Activated CD4-positive, alpha-beta memory T cell treated with anti-CD3 and anti-CD28 coated beads for 36 hours (primary cell): ENCODE measurements at regions not wholly inside any gene's neighbourhood (a gene's known extent, or its start where the extent isn't known, plus 50 kb on each side); places are given as distances from the start of the nearest gene placed in this dataset.
"Not testable (repeated sequence)": the region's sequence is repeated elsewhere in the genome, so short reads cannot be mapped to it uniquely, and the experiment has no call there.

ENCODE experiments used
- CTCF ChIA-PET: fragments of 350-600 bp; sonication (Branson Sonifier 250); formaldehyde crosslinking; loops from one replicate; lab custom pipeline; 2021; ENCODE audit warnings: antibody characterized with exemption, inconsistent platforms; lab: Charles Lee
- POLR2A ChIA-PET: fragments of 350-600 bp; sonication (Branson Sonifier 250); formaldehyde crosslinking; loops from one replicate; lab custom pipeline; 2021; ENCODE audit warnings: antibody characterized with exemption; lab: Charles Lee
- DNase-seq: peaks from one replicate; pipeline ENCODE4 v3.0.0-alpha.2; 2020
- H3K27ac Mint-ChIP-seq: one replicate; pipeline ENCODE4 v1.8.0; 2021; ENCODE audit warnings: mixed read lengths
- H3K27me3 Mint-ChIP-seq: one replicate; pipeline ENCODE4 v1.8.0; 2021; ENCODE audit warnings: mixed read lengths
- H3K36me3 Mint-ChIP-seq: one replicate; pipeline ENCODE4 v1.8.0; 2021; ENCODE audit warnings: mixed read lengths
- H3K4me1 Mint-ChIP-seq: one replicate; pipeline ENCODE4 v1.8.0; 2021; ENCODE audit warnings: low read depth, mixed read lengths
- H3K4me3 Mint-ChIP-seq: one replicate; pipeline ENCODE4 v1.8.0; 2021; ENCODE audit warnings: mild to moderate bottlenecking, mixed read lengths
- H3K9me3 Mint-ChIP-seq: one replicate; pipeline ENCODE4 v1.8.0; 2021; ENCODE audit warnings: mixed read lengths
- intact Hi-C: fragments of 100-400 bp; cut with micrococcal nuclease; formaldehyde crosslinking; loops from one replicate; pipeline ENCODE4 v1.15.1; 2023

- peaks cover 7% of the 10 kb centered on the region for H3K9me3 Mint-ChIP-seq
- DNase-seq: no peak
- H3K27me3 Mint-ChIP-seq: no peaks in the 10 kb centered on the region
- CTCF ChIA-PET: no interaction called here
- H3K27ac Mint-ChIP-seq: no peak overlapping the region
- intact Hi-C loops: no loop called here
- POLR2A ChIA-PET: no interaction called here
- H3K4me3 Mint-ChIP-seq: no peak overlapping the region
- H3K4me1 Mint-ChIP-seq: no peaks in the 10 kb centered on the region
- no peaks in the 10 kb centered on the region for H3K36me3 Mint-ChIP-seq
These were observed 430.8 kb upstream of the C1orf87 start for GRCh38 chr1:60504206-60504840.

- Mint-ChIP-seq H3K36me3 (no peaks in the 10 kb centered on the region), H3K27ac (no peak overlapping the region), H3K4me3 (no peak overlapping the region), H3K9me3 (peaks cover 16% of the 10 kb centered on the region), H3K27me3 (no peaks in the 10 kb centered on the region), H3K4me1 (no peaks in the 10 kb centered on the region)
- ChIA-PET CTCF (no interaction called here), POLR2A (no interaction called here)
- DNase-seq: no peak
- intact Hi-C loops: no loop called here
These were observed 429.8 kb upstream of the C1orf87 start for GRCh38 chr1:60503266-60503925.

GRCh38 chr1:60502506-60502905 is 428.9 kb upstream of the C1orf87 start:
- POLR2A ChIA-PET: no interaction called here
- no peak overlapping the region for H3K27ac Mint-ChIP-seq
- H3K27me3 Mint-ChIP-seq: no peaks in the 10 kb centered on the region
- no peaks in the 10 kb centered on the region for H3K36me3 Mint-ChIP-seq
- DNase-seq: no peak
- H3K9me3 Mint-ChIP-seq: peaks cover 22% of the 10 kb centered on the region
- CTCF ChIA-PET: no interaction called here
- intact Hi-C loops: no loop called here
- no peak overlapping the region for H3K4me3 Mint-ChIP-seq
- H3K4me1 Mint-ChIP-seq: no peaks in the 10 kb centered on the region

- DNase-seq, H3K36me3 Mint-ChIP-seq, POLR2A ChIA-PET, H3K27me3 Mint-ChIP-seq, H3K4me1 Mint-ChIP-seq, intact Hi-C loops, CTCF ChIA-PET, H3K9me3 Mint-ChIP-seq, H3K4me3 Mint-ChIP-seq, H3K27ac Mint-ChIP-seq: not testable (repeated sequence)
These were observed 416.4 kb upstream of the C1orf87 start for GRCh38 chr1:60489916-60490480.

- no peaks in the 10 kb centered on the region for H3K4me1 Mint-ChIP-seq
- no peaks in the 10 kb centered on the region for H3K36me3 Mint-ChIP-seq
- H3K27ac Mint-ChIP-seq: no peak overlapping the region
- no peak for DNase-seq
- intact Hi-C loops: no loop called here
- H3K27me3 Mint-ChIP-seq: no peaks in the 10 kb centered on the region
- H3K9me3 Mint-ChIP-seq: peaks cover 3% of the 10 kb centered on the region
- H3K4me3 Mint-ChIP-seq: no peak overlapping the region
- POLR2A ChIA-PET: no interaction called here
- CTCF ChIA-PET: no interaction called here
These were observed 415.3 kb upstream of the C1orf87 start for GRCh38 chr1:60488847-60489246.

GRCh38 chr1:60487565-60488345 is 414.2 kb upstream of the C1orf87 start:
- Mint-ChIP-seq H3K4me1 (no peaks in the 10 kb centered on the region), H3K4me3 (no peak overlapping the region), H3K27ac (no peak overlapping the region), H3K36me3 (no peaks in the 10 kb centered on the region), H3K9me3 (peaks cover 3% of the 10 kb centered on the region), H3K27me3 (no peaks in the 10 kb centered on the region)
- intact Hi-C loops: no loop called here
- no peak for DNase-seq
- POLR2A ChIA-PET: no interaction called here
- CTCF ChIA-PET: no interaction called here

- DNase-seq: no peak
- ChIA-PET POLR2A (no interaction called here), CTCF (no interaction called here)
- no peaks in the 10 kb centered on the region for H3K27me3 Mint-ChIP-seq
- H3K27ac Mint-ChIP-seq: no peak overlapping the region
- H3K4me1 Mint-ChIP-seq: no peaks in the 10 kb centered on the region
- intact Hi-C loops: no loop called here
- no peak overlapping the region for H3K4me3 Mint-ChIP-seq
- peaks cover under 1% of the 10 kb centered on the region for H3K9me3 Mint-ChIP-seq
- no peaks in the 10 kb centered on the region for H3K36me3 Mint-ChIP-seq
These were observed 409.9 kb upstream of the C1orf87 start for GRCh38 chr1:60483509-60483908.

- no peaks in the 10 kb centered on the region for H3K36me3 Mint-ChIP-seq
- intact Hi-C loops: no loop called here
These were observed 396.7 kb upstream of the C1orf87 start for GRCh38 chr1:60470246-60470645.

GRCh38 chr1:60463786-60464185 is 390.2 kb upstream of the C1orf87 start:
- peaks cover 7% of the 10 kb centered on the region for H3K9me3 Mint-ChIP-seq
- no peak overlapping the region for H3K27ac Mint-ChIP-seq
- no peaks in the 10 kb centered on the region for H3K27me3 Mint-ChIP-seq
- DNase-seq: no peak
- intact Hi-C loops: no loop called here
- CTCF ChIA-PET: no interaction called here
- POLR2A ChIA-PET: no interaction called here
- no peaks in the 10 kb centered on the region for H3K4me1 Mint-ChIP-seq
- no peak overlapping the region for H3K4me3 Mint-ChIP-seq
- no peaks in the 10 kb centered on the region for H3K36me3 Mint-ChIP-seq

More at GRCh38 chr1:60470246-60470645, 396.7 kb upstream of the C1orf87 start:
- no peaks in the 10 kb centered on the region for H3K27me3 Mint-ChIP-seq
- ChIA-PET CTCF (no interaction called here), POLR2A (no interaction called here)
- H3K9me3 Mint-ChIP-seq: no peaks in the 10 kb centered on the region
- H3K27ac Mint-ChIP-seq: no peak overlapping the region
- DNase-seq: no peak
- no peak overlapping the region for H3K4me3 Mint-ChIP-seq
- H3K4me1 Mint-ChIP-seq: no peaks in the 10 kb centered on the region

GRCh38 chr1:60463146-60463545 is 389.6 kb upstream of the C1orf87 start:
- Mint-ChIP-seq H3K27ac (no peak overlapping the region), H3K4me1 (no peaks in the 10 kb centered on the region), H3K36me3 (no peaks in the 10 kb centered on the region), H3K9me3 (peaks cover 10% of the 10 kb centered on the region), H3K4me3 (no peak overlapping the region), H3K27me3 (no peaks in the 10 kb centered on the region)
- POLR2A ChIA-PET: no interaction called here
- intact Hi-C loops: no loop called here
- no peak for DNase-seq
- CTCF ChIA-PET: no interaction called here

GRCh38 chr1:60461925-60462595 is 388.5 kb upstream of the C1orf87 start:
- no peak overlapping the region for H3K27ac Mint-ChIP-seq
- H3K4me3 Mint-ChIP-seq: no peak overlapping the region
- H3K9me3 Mint-ChIP-seq: peaks cover 10% of the 10 kb centered on the region
- ChIA-PET POLR2A (no interaction called here), CTCF (no interaction called here)
- no peaks in the 10 kb centered on the region for H3K4me1 Mint-ChIP-seq
- intact Hi-C loops: no loop called here
- DNase-seq: no peak
- H3K36me3 Mint-ChIP-seq: no peaks in the 10 kb centered on the region
- no peaks in the 10 kb centered on the region for H3K27me3 Mint-ChIP-seq

- DNase-seq: no peak
- ChIA-PET POLR2A (no interaction called here), CTCF (no interaction called here)
- intact Hi-C loops: no loop called here
- Mint-ChIP-seq H3K27ac (no peak overlapping the region), H3K27me3 (no peaks in the 10 kb centered on the region), H3K4me1 (no peaks in the 10 kb centered on the region), H3K4me3 (no peak overlapping the region), H3K9me3 (peaks cover 20% of the 10 kb centered on the region), H3K36me3 (no peaks in the 10 kb centered on the region)
These were observed 384.5 kb upstream of the C1orf87 start for GRCh38 chr1:60458111-60458510.
